SU-DHL-6 (cell line): ENCODE measurements at regions not wholly inside any gene's neighbourhood (a gene's known extent, or its start where the extent isn't known, plus 50 kb on each side); places are given as distances from the start of the nearest gene placed in this dataset.

Source experiments
- CTCF ChIP-seq: fragments of 200-600 bp; sonication (generic); IDR thresholded peaks from one replicate; pipeline ENCODE4 v1.5.1; 2017; ENCODE audit warnings: antibody characterized with exemption, mild to moderate bottlenecking, low read length, moderate library complexity; ENCODE audit not compliant: insufficient read depth, poor library complexity, severe bottlenecking
- EZH2phosphoT487 ChIP-seq: fragments of 200-600 bp; sonication (generic), shearing (Covaris generic); conservative IDR thresholded peaks from 2 replicates; pipeline ENCODE4 v1.6.1; 2018; ENCODE audit warnings: mild to moderate bottlenecking, antibody characterized with exemption, low read length, moderate library complexity, mixed read lengths

GRCh38 chr1:5543235-5543634 is 449.0 kb downstream of the NPHP4 start:
- no peak for TF ChIP-seq CTCF
- TF ChIP-seq EZH2phosphoT487: no peak
